Neutrophil (primary cell): ENCODE measurements at regions not wholly inside any gene's neighbourhood (a gene's known extent, or its start where the extent isn't known, plus 50 kb on each side); places are given as distances from the start of the nearest gene placed in this dataset.
"Not testable (repeated sequence)": the region's sequence is repeated elsewhere in the genome, so short reads cannot be mapped to it uniquely, and the experiment has no call there.

ENCODE experiments used
- H3K27ac ChIP-seq: fragments of 200-600 bp; sonication (generic); 2 replicates; pipeline ENCODE4 v1.5.1; 2016; ENCODE audit warnings: mild to moderate bottlenecking, moderate library complexity
- H3K27me3 ChIP-seq: fragments of 200-600 bp; sonication (generic); 2 replicates; pipeline ENCODE4 v1.6.0; 2016; ENCODE audit warnings: mild to moderate bottlenecking
- H3K36me3 ChIP-seq: fragments of 200-600 bp; sonication (generic); 2 replicates; pipeline ENCODE4 v1.5.1; 2017
- H3K4me1 ChIP-seq, 2 experiments: fragments of 200-600 bp in 1 of 2; sonication (generic) in 1 of 2; 1 replicate in 1 of 2; 2 replicates in 1 of 2; pipeline versions ENCODE4 v1.5.1 to v1.6.1; 2013 to 2016; ENCODE audit warnings: low read depth in 1 of 2, low read length in 1 of 2, mild to moderate bottlenecking in 1 of 2, moderate library complexity in 1 of 2; ENCODE audit not compliant: control insufficient read depth in 1 of 2, insufficient read depth in 1 of 2
- H3K4me3 ChIP-seq, 2 experiments: fragments of 200-600 bp in 1 of 2; sonication (generic) in 1 of 2; 1 replicate in 1 of 2; 2 replicates in 1 of 2; pipeline ENCODE4 v1.5.1; 2013 to 2016; ENCODE audit warnings: low read depth in 1 of 2, low read length in 1 of 2, mild to moderate bottlenecking in 1 of 2, moderate library complexity in 1 of 2
- H3K9me3 ChIP-seq: fragments of 200-600 bp; sonication (generic); 2 replicates; pipeline ENCODE4 v1.5.1; 2016
- TF ChIP-seq, protein P1 (sequence below): fragments of 200-600 bp; sonication (generic); IDR thresholded peaks from 2 replicates; pipeline ENCODE4 v1.5.1; 2016; ENCODE audit warnings: antibody characterized with exemption

DNA sequence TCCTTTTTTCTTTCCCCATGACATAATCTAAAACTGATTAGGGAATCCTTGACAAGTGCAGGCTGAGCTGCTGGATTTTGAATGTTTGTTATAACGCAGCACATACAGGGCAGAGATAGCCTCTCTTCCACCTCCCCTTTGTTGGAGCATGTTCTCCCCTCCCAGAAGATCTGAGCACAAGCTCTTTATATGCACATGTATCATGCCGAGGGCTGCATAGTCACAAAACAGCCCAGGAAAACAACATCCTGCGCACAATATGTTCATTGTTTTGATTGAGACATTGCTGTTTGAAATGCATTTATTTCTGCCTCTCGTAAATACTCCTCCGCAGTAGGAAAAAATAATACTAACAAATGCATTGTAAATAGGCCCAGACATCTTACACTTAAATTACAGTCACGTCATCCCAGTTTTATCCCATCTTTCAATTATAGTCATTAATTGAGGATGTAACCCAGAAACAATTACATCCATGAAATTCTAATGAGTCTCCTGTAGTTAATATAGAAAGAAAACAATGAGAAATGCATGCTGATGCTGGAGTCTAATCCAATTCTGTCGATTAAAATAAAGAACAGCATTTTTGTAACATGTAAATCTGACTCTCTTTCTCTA, 401.8 kb downstream of the BTG1 start:
- Histone ChIP-seq H3K27ac (no peak overlapping the region), H3K9me3 (no peaks in the 10 kb centered on the region), H3K36me3 (no peaks in the 10 kb centered on the region), H3K4me1 (no peaks in the 10 kb centered on the region), H3K27me3 (no peaks in the 10 kb centered on the region), H3K4me3 (no peak overlapping the region)
- TF ChIP-seq, protein P1, sequence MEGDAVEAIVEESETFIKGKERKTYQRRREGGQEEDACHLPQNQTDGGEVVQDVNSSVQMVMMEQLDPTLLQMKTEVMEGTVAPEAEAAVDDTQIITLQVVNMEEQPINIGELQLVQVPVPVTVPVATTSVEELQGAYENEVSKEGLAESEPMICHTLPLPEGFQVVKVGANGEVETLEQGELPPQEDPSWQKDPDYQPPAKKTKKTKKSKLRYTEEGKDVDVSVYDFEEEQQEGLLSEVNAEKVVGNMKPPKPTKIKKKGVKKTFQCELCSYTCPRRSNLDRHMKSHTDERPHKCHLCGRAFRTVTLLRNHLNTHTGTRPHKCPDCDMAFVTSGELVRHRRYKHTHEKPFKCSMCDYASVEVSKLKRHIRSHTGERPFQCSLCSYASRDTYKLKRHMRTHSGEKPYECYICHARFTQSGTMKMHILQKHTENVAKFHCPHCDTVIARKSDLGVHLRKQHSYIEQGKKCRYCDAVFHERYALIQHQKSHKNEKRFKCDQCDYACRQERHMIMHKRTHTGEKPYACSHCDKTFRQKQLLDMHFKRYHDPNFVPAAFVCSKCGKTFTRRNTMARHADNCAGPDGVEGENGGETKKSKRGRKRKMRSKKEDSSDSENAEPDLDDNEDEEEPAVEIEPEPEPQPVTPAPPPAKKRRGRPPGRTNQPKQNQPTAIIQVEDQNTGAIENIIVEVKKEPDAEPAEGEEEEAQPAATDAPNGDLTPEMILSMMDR = no peak

DNA sequence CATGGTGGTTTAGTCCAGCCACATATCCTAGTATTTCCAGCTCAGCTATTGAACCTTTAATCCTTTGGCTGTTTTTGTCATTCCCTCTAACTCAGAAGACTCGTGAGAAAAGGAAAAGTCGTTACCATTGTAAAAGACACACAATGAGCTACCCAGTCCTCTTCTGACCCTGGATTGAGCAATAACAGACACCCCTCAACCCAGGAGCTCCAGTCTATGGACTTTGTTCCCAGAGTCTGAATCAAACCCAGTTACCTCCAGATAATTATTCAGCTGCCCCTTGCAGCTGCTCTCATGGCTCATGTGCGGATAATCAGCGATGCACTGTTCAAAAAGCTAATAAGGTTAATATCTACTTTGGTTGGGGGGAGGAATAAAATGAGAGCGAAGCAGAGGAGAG, 402.4 kb downstream of the BTG1 start:
- H3K4me3 ChIP-seq = no peak overlapping the region
- no peaks in the 10 kb centered on the region for H3K27me3 ChIP-seq
- TF ChIP-seq, protein P1 = no peak
- H3K9me3 ChIP-seq = no peaks in the 10 kb centered on the region
- no peaks in the 10 kb centered on the region for H3K4me1 ChIP-seq
- no peak overlapping the region for H3K27ac ChIP-seq
- H3K36me3 ChIP-seq = no peaks in the 10 kb centered on the region

DNA sequence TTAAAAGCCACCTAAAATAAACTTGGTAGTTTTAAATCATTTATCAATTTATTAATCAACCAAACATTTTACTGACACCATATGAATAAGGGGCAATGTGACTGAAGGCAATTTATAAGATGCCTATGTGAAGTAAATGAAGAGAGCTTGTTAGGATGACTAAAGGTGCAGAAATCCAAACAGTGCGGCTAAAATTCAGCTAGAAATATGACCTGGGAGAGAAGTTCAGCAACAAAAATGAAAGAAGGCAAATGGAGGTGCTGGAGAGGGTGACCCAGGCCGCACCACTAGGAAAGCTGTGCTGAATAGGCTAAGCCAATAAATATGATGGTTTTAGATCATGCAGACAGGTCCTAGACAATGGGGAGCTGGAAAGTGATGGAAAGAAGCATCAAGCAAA, 403.7 kb downstream of the BTG1 start:
- TF ChIP-seq, protein P1 = no peak
- Histone ChIP-seq H3K27me3 (no peaks in the 10 kb centered on the region), H3K4me3 (no peak overlapping the region), H3K4me1 (no peaks in the 10 kb centered on the region), H3K9me3 (no peaks in the 10 kb centered on the region), H3K36me3 (no peaks in the 10 kb centered on the region), H3K27ac (no peak overlapping the region)

DNA sequence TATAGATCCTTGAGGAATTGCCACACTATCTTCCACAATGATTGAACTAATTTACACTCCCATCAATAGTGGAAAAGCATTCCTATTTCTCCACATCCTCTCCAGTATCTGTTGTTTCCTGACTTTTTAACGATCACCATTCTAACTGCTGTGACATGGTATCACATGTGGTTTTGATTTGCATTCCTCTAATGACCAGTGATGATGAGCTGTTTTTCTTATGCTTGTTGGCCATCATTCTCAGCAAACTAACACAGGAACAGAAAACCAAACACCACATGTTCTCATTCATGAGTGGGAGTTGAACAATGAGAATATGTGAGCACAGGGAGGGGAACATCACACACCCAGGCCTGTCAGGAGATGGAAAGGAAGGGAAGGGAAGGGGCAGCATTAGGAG, 411.8 kb downstream of the BTG1 start:
- not testable (repeated sequence) for H3K27me3 ChIP-seq, H3K27ac ChIP-seq, H3K4me1 ChIP-seq, H3K36me3 ChIP-seq, H3K4me3 ChIP-seq, H3K9me3 ChIP-seq

DNA sequence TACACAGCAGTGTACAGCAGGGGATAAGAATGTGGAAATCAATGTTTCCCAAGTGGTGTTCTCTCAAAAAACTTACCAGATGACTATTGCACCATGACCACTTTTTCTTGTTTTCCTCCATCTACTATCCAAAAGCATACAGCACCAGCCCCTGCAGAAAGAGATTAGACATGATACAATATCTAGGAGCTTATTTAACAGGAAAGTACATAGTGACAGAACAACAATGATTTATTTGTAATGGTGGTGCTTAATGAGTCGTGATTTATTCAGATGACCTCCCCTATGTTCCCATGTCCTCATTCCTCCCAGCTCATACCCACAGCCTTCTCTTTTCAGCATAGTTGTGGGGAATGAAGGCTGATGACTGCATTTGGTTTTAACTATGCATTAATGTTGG, 413.6 kb downstream of the BTG1 start:
- Histone ChIP-seq H3K36me3 (no peaks in the 10 kb centered on the region), H3K4me1 (no peaks in the 10 kb centered on the region), H3K9me3 (no peaks in the 10 kb centered on the region), H3K27ac (no peak overlapping the region), H3K27me3 (no peaks in the 10 kb centered on the region), H3K4me3 (no peak overlapping the region)
- TF ChIP-seq, protein P1 = no peak

DNA sequence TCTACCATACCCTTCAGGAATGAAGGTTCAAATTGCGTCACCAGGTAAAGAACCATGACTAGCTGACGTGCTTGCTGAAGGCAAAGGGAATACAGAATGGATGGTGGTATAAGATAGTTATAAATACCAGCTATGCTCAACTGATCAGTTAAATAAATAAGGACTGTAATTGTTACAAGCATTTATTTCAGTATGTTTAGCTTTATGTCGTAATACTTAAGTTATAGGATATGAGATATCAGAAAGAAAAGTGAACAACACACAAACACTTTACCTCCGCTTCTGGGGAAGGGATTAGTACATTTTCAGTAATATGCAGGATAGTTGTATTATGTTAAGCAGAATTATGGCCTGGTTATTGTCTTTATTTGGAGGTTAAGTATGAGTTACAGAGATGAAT, 416.1 kb downstream of the BTG1 start:
- Histone ChIP-seq H3K9me3 (no peaks in the 10 kb centered on the region), H3K4me3 (no peak overlapping the region), H3K27me3 (no peaks in the 10 kb centered on the region), H3K36me3 (no peaks in the 10 kb centered on the region), H3K27ac (no peak overlapping the region), H3K4me1 (no peaks in the 10 kb centered on the region)
- TF ChIP-seq, protein P1 = no peak
